HG03575 (cell line): ENCODE measurements at regions not wholly inside any gene's neighbourhood (a gene's known extent, or its start where the extent isn't known, plus 50 kb on each side); places are given as distances from the start of the nearest gene placed in this dataset.
"Not testable (repeated sequence)": the region's sequence is repeated elsewhere in the genome, so short reads cannot be mapped to it uniquely, and the experiment has no call there.

Source experiments
- ATAC-seq: cut with Tn5 transposase; IDR thresholded peaks from one replicate; pipeline ENCODE4 v1.9.1; 2021; ENCODE audit not compliant: unreplicated experiment, insufficient number of reproducible peaks, low FRiP score; ENCODE audit errors: extremely low read depth

DNA sequence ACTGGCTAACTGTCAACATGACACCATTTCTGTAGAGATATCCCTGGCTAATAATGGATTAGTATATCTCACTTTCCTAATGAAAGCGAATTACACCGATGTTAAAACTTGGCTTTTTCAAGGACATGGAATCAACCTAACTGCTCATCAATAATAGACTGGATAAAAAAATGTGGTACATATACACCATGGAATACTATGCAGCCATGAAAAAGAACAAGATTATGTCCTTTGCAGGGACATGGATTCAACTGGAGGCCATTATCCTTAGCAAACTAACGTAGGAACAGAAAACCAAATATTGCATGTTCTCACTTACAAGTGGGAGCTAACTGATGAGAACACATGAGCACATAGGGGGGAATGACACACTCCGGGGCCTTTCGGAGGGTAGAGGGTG, 62.6 kb downstream of the ZIC1 start:
- no peak for ATAC-seq

DNA sequence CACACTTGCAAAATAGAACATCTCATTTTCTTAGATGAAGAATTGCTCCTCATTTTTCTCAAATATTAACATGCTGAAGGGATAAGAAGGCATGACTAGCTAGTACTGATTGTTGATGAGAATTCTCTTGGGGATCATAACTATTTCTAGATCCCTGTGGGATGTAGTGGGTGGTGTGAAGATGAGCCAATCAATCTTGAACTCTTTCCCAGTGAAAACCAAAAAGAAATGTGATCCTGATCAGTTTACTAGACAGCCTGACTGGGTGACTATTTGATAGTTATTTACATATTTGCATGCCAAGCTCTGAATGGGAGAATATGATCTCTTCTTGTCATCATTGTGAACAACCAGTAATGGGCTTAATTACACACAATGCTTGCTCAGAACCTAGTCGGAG, 63.7 kb downstream of the ZIC1 start:
- ATAC-seq: no peak

DNA sequence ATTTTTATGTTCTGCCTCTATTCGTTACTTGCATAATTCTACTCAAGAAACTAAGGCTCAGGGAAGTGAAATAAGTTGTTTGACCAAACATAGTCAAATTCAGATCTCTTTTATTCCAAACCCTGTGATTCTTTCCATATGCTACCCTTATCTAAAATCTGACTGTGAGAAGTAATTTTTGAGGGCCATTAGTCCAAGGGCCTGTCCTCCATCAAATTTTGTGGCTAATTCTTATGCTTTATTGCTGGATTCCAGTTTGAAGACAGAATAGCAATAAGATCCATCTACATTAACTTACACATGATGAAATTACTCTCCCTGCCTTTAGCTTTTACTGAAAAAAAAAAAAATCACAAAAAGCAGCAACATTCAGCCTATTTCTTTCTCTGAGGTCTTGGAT, 74.0 kb downstream of the ZIC1 start:
- ATAC-seq: no peak

GRCh38 chr3:147483578-147483977, 74.4 kb downstream of the ZIC1 start:
- ATAC-seq: no peak

DNA sequence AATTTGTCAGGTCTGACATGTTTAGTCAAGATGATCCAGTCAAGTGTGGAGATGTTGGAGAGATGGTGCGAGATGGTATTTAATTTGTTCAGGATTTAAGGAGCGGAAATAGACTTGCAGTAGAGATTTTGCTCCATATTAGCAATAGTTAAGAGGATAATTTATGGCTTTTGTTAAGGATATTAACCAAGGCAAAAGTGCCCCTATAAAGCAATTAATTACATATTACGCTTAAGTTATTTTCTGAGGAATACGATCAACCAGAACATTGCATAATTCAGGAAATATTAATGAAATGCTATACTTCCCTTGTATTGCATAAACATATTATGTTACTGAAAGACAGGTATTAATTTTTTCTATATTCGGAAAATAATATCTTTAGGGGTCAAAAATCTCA, 83.9 kb downstream of the ZIC1 start:
- no peak for ATAC-seq

GRCh38 chr3:147493666-147494065, 84.5 kb downstream of the ZIC1 start:
- no peak for ATAC-seq

- no peak for ATAC-seq
Observed at GRCh38 chr3:147497286-147497685, 88.1 kb downstream of the ZIC1 start.

DNA sequence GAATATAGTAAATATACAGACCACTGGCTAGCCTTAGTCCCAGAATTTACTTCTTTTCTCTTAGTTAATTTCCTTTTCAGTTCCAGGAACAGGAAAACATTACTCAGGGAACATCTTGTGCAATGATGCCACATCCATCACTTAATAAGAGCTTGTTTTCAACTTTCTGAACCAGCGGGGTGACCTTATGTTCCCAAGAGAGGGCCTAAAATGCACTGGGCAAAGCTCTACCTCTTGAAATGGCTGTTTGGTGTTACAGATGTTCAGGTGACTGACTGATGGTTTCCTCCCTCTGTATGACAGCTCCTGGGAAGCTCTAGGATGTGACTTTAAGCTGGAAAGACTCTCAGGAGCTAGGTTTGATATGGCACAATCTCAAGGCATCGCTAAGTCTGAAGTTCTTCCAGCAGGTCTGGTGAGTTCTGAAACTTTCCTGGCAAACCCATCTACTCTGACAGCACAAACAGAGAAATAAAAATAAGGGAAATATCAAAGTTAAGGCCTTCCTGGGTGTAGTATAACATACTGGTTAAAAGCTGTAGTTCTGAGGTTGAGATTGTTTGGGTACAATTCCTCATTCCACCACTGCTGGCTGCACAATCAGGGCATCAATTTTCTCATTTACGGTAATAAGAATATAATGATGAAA, 98.6 kb downstream of the ZIC1 start:
- no peak for ATAC-seq

GRCh38 chr3:147509448-147509847, 100.3 kb downstream of the ZIC1 start:
- ATAC-seq: no peak

- no peak for ATAC-seq
Observed at GRCh38 chr3:147513785-147514184, 104.6 kb downstream of the ZIC1 start.

DNA sequence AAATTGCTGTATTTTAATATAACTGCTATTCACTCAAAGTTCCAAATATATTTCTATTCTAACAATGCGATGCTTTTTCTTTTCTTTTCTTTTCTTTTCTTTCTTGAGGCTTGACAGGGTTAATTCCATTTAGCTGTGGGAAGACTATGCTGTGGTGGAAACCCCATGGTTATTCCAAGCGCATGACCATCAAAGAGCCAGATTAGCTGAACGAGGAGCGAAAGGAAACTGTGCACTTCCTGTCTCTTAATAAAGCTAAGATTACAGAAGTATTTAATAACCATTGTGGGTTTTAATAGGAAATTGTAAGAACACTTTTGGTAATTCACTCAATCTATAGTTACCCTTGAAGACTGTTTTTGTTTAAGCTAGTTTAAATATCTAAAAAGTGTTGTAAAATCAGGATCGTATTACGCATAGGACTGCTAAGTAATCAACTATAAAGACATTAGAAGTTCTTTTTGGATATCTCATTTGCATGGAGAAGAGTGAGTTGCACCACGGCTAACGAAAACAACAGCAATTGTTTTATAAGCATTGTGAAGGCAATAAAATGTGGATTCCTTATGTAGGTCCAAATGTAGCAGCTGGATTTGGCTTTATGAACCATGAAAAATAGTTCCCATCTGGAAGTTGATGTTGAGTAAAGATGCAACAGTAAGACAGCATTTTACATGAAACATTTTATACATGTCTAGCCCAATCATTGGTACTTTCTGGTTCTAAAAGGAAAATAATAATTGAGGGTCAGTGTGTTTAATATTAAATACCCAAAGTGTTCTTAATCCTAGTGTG, 105.4 kb downstream of the ZIC1 start:
- no peak for ATAC-seq

DNA sequence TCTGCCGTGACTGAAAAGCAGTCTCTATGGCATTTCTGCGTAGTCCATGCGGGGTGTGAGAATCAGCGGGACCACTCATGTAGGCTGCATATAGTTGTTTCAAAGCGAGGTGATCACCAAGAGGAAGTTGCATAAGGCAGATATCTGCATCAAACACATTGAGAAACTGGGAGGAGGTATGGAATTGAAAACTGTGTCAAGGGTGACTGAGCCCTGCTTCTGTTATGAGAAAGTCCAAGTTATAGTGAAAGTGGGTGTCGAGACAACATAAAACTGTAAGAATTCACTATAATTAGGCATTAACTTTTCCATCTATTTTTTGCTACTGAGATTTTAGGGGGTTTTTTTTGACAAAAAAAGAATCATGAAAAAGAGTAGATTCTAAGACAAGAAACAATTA, 109.3 kb downstream of the ZIC1 start:
- ATAC-seq: no peak

- no peak for ATAC-seq
Observed at GRCh38 chr3:147521646-147522045, 112.5 kb downstream of the ZIC1 start.

- ATAC-seq: not testable (repeated sequence)
Observed at GRCh38 chr3:147522780-147523179, 113.6 kb downstream of the ZIC1 start.

DNA sequence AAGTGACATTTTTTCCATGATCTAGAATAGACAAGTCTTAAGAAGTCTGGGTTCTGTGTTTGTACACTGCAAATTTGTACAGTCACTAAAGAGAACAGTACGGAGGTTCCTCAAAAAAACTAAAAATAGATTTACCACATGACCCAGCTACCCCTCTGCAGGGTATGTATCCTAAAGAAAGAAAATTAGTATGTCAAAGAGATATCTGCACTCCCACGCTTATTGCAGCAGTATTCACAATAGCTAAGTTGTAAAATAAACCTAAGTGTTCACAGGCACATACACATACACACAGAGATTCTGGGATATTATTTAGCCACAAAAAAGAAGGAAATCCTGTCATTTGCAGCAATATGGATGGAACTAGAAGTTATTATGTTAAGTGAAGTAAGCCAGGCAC, 120.4 kb downstream of the ZIC1 start:
- ATAC-seq: no peak

GRCh38 chr3:147538034-147538433, 128.9 kb downstream of the ZIC1 start:
- peak; percentile 86 for ATAC-seq

GRCh38 chr3:147540921-147541320, 131.8 kb downstream of the ZIC1 start:
- ATAC-seq: no peak

DNA sequence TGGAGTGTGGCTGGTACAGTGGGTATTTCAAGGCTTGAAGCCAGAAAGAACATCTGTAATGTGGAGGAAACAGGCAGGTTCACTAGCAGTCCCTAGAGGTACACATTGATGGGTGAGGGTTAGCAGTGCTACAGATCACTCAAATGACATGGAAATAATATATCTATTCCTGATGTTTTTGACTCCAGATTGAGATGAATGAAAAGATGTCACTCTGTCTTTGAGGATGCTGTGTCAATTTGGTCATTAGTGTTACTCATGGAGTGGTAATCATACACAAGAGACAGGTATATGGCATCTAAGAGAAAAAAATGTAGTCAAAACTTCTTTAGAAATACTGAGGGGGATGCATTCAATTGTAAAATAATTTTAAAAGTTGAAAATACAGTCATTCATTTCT, 135.1 kb downstream of the ZIC1 start:
- ATAC-seq: no peak

GRCh38 chr3:147551491-147551890, 142.3 kb downstream of the ZIC1 start:
- ATAC-seq: no peak

- no peak for ATAC-seq
Observed at GRCh38 chr3:147554332-147554731, 145.2 kb downstream of the ZIC1 start.

DNA sequence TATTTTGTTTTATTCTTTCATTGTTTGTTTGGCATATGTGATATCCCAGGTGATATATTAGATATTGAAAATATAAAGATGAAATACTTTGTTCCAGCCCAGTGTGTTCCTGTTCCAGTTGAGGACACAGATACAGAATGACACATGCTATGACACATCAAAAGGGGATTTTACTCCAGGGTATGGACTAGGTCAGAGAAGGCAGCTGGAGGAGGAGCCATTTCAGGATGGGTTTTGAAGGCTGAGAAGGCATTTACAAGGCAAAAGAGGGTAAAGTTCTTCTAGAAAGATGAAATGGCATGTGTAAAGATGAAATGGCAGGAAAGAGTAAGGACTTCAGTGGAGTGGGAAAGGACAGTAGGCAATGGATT, 163.8 kb downstream of the ZIC1 start:
- no peak for ATAC-seq
